GM19395 (cell line): ENCODE measurements at regions not wholly inside any gene's neighbourhood (a gene's known extent, or its start where the extent isn't known, plus 50 kb on each side); places are given as distances from the start of the nearest gene placed in this dataset.

ENCODE experiments used
- ATAC-seq: cut with Tn5 transposase; IDR thresholded peaks from one replicate; pipeline ENCODE4 v1.9.1; 2021; ENCODE audit warnings: mild to moderate bottlenecking, moderate library complexity; ENCODE audit not compliant: unreplicated experiment

- ATAC-seq = no peak
Measured at GRCh38 chr1:118736322-118736721, 251.8 kb downstream of the TBX15 start.

- ATAC-seq = no peak
Measured at GRCh38 chr1:118717893-118718292, 270.2 kb downstream of the TBX15 start.

GRCh38 chr1:118716775-118717174, 271.4 kb downstream of the TBX15 start:
- ATAC-seq = no peak

GRCh38 chr1:118711356-118711755, 276.8 kb downstream of the TBX15 start:
- no peak for ATAC-seq

GRCh38 chr1:118698911-118699310, 289.2 kb downstream of the TBX15 start:
- no peak for ATAC-seq

GRCh38 chr1:118692143-118692542, 296.0 kb downstream of the TBX15 start:
- no peak for ATAC-seq

- no peak for ATAC-seq
Measured at GRCh38 chr1:118688891-118689290, 299.3 kb downstream of the TBX15 start.

GRCh38 chr1:118661769-118662320, 326.3 kb downstream of the TBX15 start:
- no peak for ATAC-seq

- ATAC-seq = no peak
Measured at GRCh38 chr1:118660769-118661168, 327.4 kb downstream of the TBX15 start.

- ATAC-seq = no peak
Measured at GRCh38 chr1:118659646-118660045, 328.5 kb downstream of the TBX15 start.

- ATAC-seq = no peak
Measured at GRCh38 chr1:118650107-118650807, 337.9 kb downstream of the TBX15 start.

- ATAC-seq = no peak
Measured at GRCh38 chr1:118649369-118650106, 338.6 kb downstream of the TBX15 start.

- no peak for ATAC-seq
Measured at GRCh38 chr1:118636004-118636403, 352.1 kb downstream of the TBX15 start.

- ATAC-seq = no peak
Measured at GRCh38 chr1:118627435-118627834, 360.7 kb downstream of the TBX15 start.

GRCh38 chr1:118621839-118622238, 366.3 kb downstream of the TBX15 start:
- ATAC-seq = no peak

- no peak for ATAC-seq
Measured at GRCh38 chr1:118618618-118619340, 369.4 kb downstream of the TBX15 start.

- ATAC-seq = no peak
Measured at GRCh38 chr1:118617916-118618315, 370.2 kb downstream of the TBX15 start.

- ATAC-seq = no peak
Measured at GRCh38 chr1:118615066-118615465, 373.1 kb downstream of the TBX15 start.

GRCh38 chr1:118589238-118589846, 398.8 kb downstream of the TBX15 start:
- no peak for ATAC-seq

- no peak for ATAC-seq
Measured at GRCh38 chr1:118588566-118588965, 399.6 kb downstream of the TBX15 start.

GRCh38 chr1:118578276-118578675, 393.2 kb upstream of the SPAG17 start:
- ATAC-seq = no peak
